ENCODE measurements at regions not wholly inside any gene's neighbourhood (a gene's known extent, or its start where the extent isn't known, plus 50 kb on each side); places are given as distances from the start of the nearest gene placed in this dataset.

GRCh38 chr11:28582506-28582905 is 474.3 kb downstream of the METTL15 start:
- Histone ChIP-seq H3K36me3 (ENCODE audit: insufficient read depth, low read length) (no peaks in the 10 kb centered on the region), H3K79me2 (ENCODE audit: insufficient read depth, low read length) (no peaks in the 10 kb centered on the region), H2AFZ (ENCODE audit: low read depth, low read length) (no peak overlapping the region), H3K4me2 (ENCODE audit: insufficient read depth, low read length) (no peak overlapping the region), H3K27ac (ENCODE audit: low read length) (no peak overlapping the region), H3K27me3 (ENCODE audit: insufficient read depth, low read length, poor library complexity) (no peaks in the 10 kb centered on the region), H3K9ac (ENCODE audit: low read depth, low read length) (no peak overlapping the region), H4K20me1 (ENCODE audit: insufficient read depth, low read length) (no peaks in the 10 kb centered on the region), H3K9me3 (ENCODE audit: insufficient read depth, low read length, severe bottlenecking) (no peaks in the 10 kb centered on the region), H3K4me1 (ENCODE audit: insufficient read depth, low read length) (no peaks in the 10 kb centered on the region), H3K4me3 (ENCODE audit: low read depth in 1 of 2, low read length in 2 of 2) (no peak overlapping the region)
- DNase-seq (no peak), ATAC-seq (ENCODE audit: insufficient read depth, low read depth) (no peak)
- TF ChIP-seq CTCF (IDR thresholded peaks at IDR 0.05; ENCODE audit: borderline replicate concordance, extremely low read depth, low read length, poor library complexity, severe bottlenecking), result no peak
- no peak for TF ChIP-seq EZH2 (IDR thresholded peaks at IDR 0.05; ENCODE audit: borderline replicate concordance, low read depth, low read length, severe bottlenecking)

GRCh38 chr11:28581286-28582242 is 473.4 kb downstream of the METTL15 start:
- H2AFZ ChIP-seq (ENCODE audit: low read depth, low read length), result no peak overlapping the region
- no peak for ATAC-seq (ENCODE audit: insufficient read depth, low read depth)
- H3K27ac ChIP-seq (ENCODE audit: low read length), result no peak overlapping the region
- no peaks in the 10 kb centered on the region for H3K27me3 ChIP-seq (ENCODE audit: insufficient read depth, low read length, poor library complexity)
- H3K4me3 ChIP-seq (ENCODE audit: low read depth in 1 of 2, low read length in 2 of 2), result no peak overlapping the region
- H3K9ac ChIP-seq (ENCODE audit: low read depth, low read length), result no peak overlapping the region
- no peak for DNase-seq
- H3K4me1 ChIP-seq (ENCODE audit: insufficient read depth, low read length), result no peaks in the 10 kb centered on the region
- H4K20me1 ChIP-seq (ENCODE audit: insufficient read depth, low read length), result no peaks in the 10 kb centered on the region
- H3K9me3 ChIP-seq (ENCODE audit: insufficient read depth, low read length, severe bottlenecking), result no peaks in the 10 kb centered on the region
- H3K4me2 ChIP-seq (ENCODE audit: insufficient read depth, low read length), result no peak overlapping the region
- H3K79me2 ChIP-seq (ENCODE audit: insufficient read depth, low read length), result no peaks in the 10 kb centered on the region
- TF ChIP-seq CTCF (IDR thresholded peaks at IDR 0.05; ENCODE audit: borderline replicate concordance, extremely low read depth, low read length, poor library complexity, severe bottlenecking), result no peak
- H3K36me3 ChIP-seq (ENCODE audit: insufficient read depth, low read length), result no peaks in the 10 kb centered on the region

- Histone ChIP-seq H3K4me1 (ENCODE audit: insufficient read depth, low read length) (no peaks in the 10 kb centered on the region), H4K20me1 (ENCODE audit: insufficient read depth, low read length) (no peaks in the 10 kb centered on the region), H3K9ac (ENCODE audit: low read depth, low read length) (no peak overlapping the region), H3K27ac (ENCODE audit: low read length) (no peak overlapping the region), H3K79me2 (ENCODE audit: insufficient read depth, low read length) (no peaks in the 10 kb centered on the region), H3K4me2 (ENCODE audit: insufficient read depth, low read length) (no peak overlapping the region), H3K9me3 (ENCODE audit: insufficient read depth, low read length, severe bottlenecking) (no peaks in the 10 kb centered on the region), H3K27me3 (ENCODE audit: insufficient read depth, low read length, poor library complexity) (no peaks in the 10 kb centered on the region), H3K4me3 (ENCODE audit: low read depth in 1 of 2, low read length in 2 of 2) (no peak overlapping the region), H3K36me3 (ENCODE audit: insufficient read depth, low read length) (no peaks in the 10 kb centered on the region), H2AFZ (ENCODE audit: low read depth, low read length) (no peak overlapping the region)
- DNase-seq, result no peak
- TF ChIP-seq EZH2 (IDR thresholded peaks at IDR 0.05; ENCODE audit: borderline replicate concordance, low read depth, low read length, severe bottlenecking), result no peak
- TF ChIP-seq CTCF (IDR thresholded peaks at IDR 0.05; ENCODE audit: borderline replicate concordance, extremely low read depth, low read length, poor library complexity, severe bottlenecking), result no peak
- no peak for ATAC-seq (ENCODE audit: insufficient read depth, low read depth)
Measured at GRCh38 chr11:28571371-28571770, 463.2 kb downstream of the METTL15 start.

Measured in DND-41 (cell line).